ENCODE measurements at regions not wholly inside any gene's neighbourhood (a gene's known extent, or its start where the extent isn't known, plus 50 kb on each side); places are given as distances from the start of the nearest gene placed in this dataset.
"Not testable (repeated sequence)": the region's sequence is repeated elsewhere in the genome, so short reads cannot be mapped to it uniquely, and the experiment has no call there.

GRCh38 chr19:29054886-29055675 lies 157.9 kb downstream of the UQCRFS1 start:
- DNase-seq (ENCODE audit: low read depth in 3 of 3): no peak

GRCh38 chr19:29048873-29049272 lies 164.1 kb downstream of the UQCRFS1 start:
- no peak for DNase-seq (ENCODE audit: low read depth in 3 of 3)

- DNase-seq (ENCODE audit: low read depth in 3 of 3): no peak
Measured at GRCh38 chr19:29045679-29046254, 167.2 kb downstream of the UQCRFS1 start.

GRCh38 chr19:29044037-29044436 lies 168.9 kb downstream of the UQCRFS1 start:
- DNase-seq (ENCODE audit: low read depth in 3 of 3): no peak

- DNase-seq (ENCODE audit: low read depth in 3 of 3): no peak
Measured at GRCh38 chr19:29042450-29042849, 170.5 kb downstream of the UQCRFS1 start.

- DNase-seq (ENCODE audit: low read depth in 3 of 3): no peak
Measured at GRCh38 chr19:29040951-29041350, 172.0 kb downstream of the UQCRFS1 start.

GRCh38 chr19:29040292-29040691 lies 172.7 kb downstream of the UQCRFS1 start:
- no peak for DNase-seq (ENCODE audit: low read depth in 3 of 3)

- DNase-seq (ENCODE audit: low read depth in 3 of 3): not testable (repeated sequence)
Measured at GRCh38 chr19:29039036-29039435, 173.9 kb downstream of the UQCRFS1 start.

- DNase-seq (ENCODE audit: low read depth in 3 of 3): no peak
Measured at GRCh38 chr19:29031216-29031615, 181.7 kb downstream of the UQCRFS1 start.

- no peak for DNase-seq (ENCODE audit: low read depth in 3 of 3)
Measured at GRCh38 chr19:29029268-29029958, 183.5 kb downstream of the UQCRFS1 start.

- DNase-seq (ENCODE audit: low read depth in 3 of 3): no peak
Measured at GRCh38 chr19:29022599-29022998, 190.4 kb downstream of the UQCRFS1 start.

GRCh38 chr19:29022165-29022564 lies 190.8 kb downstream of the UQCRFS1 start:
- no peak for DNase-seq (ENCODE audit: low read depth in 3 of 3)

GRCh38 chr19:29021232-29021916 lies 191.6 kb downstream of the UQCRFS1 start:
- no peak for DNase-seq (ENCODE audit: low read depth in 3 of 3)

- no peak for DNase-seq (ENCODE audit: low read depth in 3 of 3)
Measured at GRCh38 chr19:29019403-29019802, 193.5 kb downstream of the UQCRFS1 start.

GRCh38 chr19:29018542-29018941 lies 194.4 kb downstream of the UQCRFS1 start:
- DNase-seq (ENCODE audit: low read depth in 3 of 3): no peak

GRCh38 chr19:29017788-29018187 lies 195.2 kb downstream of the UQCRFS1 start:
- DNase-seq (ENCODE audit: low read depth in 3 of 3): no peak

GRCh38 chr19:29016926-29017760 lies 195.8 kb downstream of the UQCRFS1 start:
- no peak for DNase-seq (ENCODE audit: low read depth in 3 of 3)

- no peak for DNase-seq (ENCODE audit: low read depth in 3 of 3)
Measured at GRCh38 chr19:29016353-29016752, 196.6 kb downstream of the UQCRFS1 start.

- no peak for DNase-seq (ENCODE audit: low read depth in 3 of 3)
Measured at GRCh38 chr19:29015569-29015968, 197.4 kb downstream of the UQCRFS1 start.

- no peak for DNase-seq (ENCODE audit: low read depth in 3 of 3)
Measured at GRCh38 chr19:29014857-29015436, 198.0 kb downstream of the UQCRFS1 start.

- no peak for DNase-seq (ENCODE audit: low read depth in 3 of 3)
Measured at GRCh38 chr19:29013988-29014387, 199.0 kb downstream of the UQCRFS1 start.

Data from stimulated activated CD4-positive, alpha-beta T cell treated with anti-CD3 and anti-CD28 coated beads, TNF-alpha, amount 100 ng/mL, for 4 hours (primary cell).